Epithelial cell of proximal tubule (primary cell): ENCODE measurements at regions not wholly inside any gene's neighbourhood (a gene's known extent, or its start where the extent isn't known, plus 50 kb on each side); places are given as distances from the start of the nearest gene placed in this dataset.
"Not testable (repeated sequence)": the region's sequence is repeated elsewhere in the genome, so short reads cannot be mapped to it uniquely, and the experiment has no call there.

ENCODE experiments used
- DNase-seq: peaks from one replicate; pipeline ENCODE4 v3.0.0-alpha.2; 2011; ENCODE audit warnings: low read depth
- H3K4me3 ChIP-seq: 2 replicates; pipeline ENCODE4 v1.5.1; 2011; ENCODE audit warnings: low read depth, mild to moderate bottlenecking, low read length
- TF ChIP-seq, protein P1 (sequence below): conservative IDR thresholded peaks from 2 replicates; pipeline ENCODE4 v1.5.1; 2012; ENCODE audit warnings: low read depth, mild to moderate bottlenecking, low read length

DNA sequence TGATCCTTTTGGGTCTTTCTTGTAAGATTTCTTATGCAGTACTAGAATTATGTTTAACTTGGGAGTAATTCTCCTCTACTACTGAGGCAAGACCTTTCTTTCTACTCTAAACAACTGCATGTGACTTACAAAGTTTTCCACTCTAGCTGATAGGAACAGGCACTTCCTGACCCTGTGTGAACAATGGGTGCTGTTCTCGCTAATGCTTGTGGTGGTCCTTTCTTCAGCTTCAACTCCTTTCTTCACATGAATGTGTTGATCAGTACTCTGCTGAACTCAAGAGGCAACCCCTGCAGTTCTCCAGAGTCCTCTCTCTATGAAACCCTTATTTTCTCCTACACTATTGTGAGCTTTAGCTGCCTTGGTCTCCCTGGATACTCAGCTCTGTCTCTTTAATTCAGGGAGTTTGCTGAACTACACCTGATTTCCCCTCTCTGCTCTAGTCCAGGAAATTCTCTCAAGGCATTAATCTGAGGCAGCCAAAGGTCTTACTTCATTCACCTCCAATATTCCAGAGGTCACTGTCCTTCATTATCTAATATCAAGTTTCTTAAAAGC lies 484.6 kb upstream of the PIK3R1 start:
- DNase-seq = no peak
- no peak overlapping the region for H3K4me3 ChIP-seq
- TF ChIP-seq, protein P1, sequence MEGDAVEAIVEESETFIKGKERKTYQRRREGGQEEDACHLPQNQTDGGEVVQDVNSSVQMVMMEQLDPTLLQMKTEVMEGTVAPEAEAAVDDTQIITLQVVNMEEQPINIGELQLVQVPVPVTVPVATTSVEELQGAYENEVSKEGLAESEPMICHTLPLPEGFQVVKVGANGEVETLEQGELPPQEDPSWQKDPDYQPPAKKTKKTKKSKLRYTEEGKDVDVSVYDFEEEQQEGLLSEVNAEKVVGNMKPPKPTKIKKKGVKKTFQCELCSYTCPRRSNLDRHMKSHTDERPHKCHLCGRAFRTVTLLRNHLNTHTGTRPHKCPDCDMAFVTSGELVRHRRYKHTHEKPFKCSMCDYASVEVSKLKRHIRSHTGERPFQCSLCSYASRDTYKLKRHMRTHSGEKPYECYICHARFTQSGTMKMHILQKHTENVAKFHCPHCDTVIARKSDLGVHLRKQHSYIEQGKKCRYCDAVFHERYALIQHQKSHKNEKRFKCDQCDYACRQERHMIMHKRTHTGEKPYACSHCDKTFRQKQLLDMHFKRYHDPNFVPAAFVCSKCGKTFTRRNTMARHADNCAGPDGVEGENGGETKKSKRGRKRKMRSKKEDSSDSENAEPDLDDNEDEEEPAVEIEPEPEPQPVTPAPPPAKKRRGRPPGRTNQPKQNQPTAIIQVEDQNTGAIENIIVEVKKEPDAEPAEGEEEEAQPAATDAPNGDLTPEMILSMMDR = no peak

DNA sequence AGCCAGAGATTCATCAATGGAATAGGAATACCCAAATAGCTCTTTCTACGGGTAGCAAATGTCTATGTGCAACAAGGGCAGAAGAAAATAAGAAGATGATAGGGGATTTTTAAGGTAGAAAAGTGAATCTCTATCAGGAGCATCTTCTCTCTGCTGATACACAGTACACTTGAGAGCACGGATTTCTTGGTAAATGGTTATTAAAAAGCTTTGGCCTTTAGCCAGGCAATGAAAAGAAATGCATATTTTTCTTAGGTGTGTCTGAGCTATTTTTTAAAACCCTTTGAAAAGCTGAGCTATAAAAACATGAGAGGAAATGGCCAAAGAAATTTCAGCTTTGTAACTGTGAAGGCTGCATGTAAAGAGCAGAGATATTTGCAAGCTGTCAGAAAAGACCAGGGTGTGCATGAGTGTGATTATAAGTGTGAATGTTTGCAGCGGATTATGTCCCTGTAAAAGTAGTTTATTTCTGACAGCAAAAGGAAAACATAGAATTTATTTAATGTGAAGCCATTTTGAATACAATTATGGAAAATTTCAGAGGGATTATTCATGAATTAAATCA lies 487.1 kb upstream of the PIK3R1 start:
- H3K4me3 ChIP-seq = no peak overlapping the region
- DNase-seq = no peak
- TF ChIP-seq, protein P1 = no peak

DNA sequence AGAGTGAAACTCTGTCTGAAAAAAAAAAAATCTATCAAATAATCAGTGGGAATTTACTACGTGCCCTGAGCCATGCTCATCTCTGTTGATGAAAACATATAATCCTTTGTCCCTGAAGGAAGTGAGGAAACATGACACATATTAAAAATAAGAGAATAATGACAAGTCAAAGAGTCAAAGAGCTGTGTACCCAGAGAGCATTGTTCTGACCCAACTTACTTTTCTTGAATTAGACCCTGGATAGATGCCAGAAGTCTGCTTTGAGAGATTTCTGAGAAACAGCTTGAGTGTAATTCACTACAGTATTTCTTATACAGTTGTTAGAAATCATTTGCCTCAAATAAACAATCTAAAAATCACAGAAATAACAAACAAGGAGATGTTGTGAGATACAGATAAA lies 490.0 kb upstream of the PIK3R1 start:
- no peak for DNase-seq
- no peak overlapping the region for H3K4me3 ChIP-seq
- TF ChIP-seq, protein P1 = no peak

DNA sequence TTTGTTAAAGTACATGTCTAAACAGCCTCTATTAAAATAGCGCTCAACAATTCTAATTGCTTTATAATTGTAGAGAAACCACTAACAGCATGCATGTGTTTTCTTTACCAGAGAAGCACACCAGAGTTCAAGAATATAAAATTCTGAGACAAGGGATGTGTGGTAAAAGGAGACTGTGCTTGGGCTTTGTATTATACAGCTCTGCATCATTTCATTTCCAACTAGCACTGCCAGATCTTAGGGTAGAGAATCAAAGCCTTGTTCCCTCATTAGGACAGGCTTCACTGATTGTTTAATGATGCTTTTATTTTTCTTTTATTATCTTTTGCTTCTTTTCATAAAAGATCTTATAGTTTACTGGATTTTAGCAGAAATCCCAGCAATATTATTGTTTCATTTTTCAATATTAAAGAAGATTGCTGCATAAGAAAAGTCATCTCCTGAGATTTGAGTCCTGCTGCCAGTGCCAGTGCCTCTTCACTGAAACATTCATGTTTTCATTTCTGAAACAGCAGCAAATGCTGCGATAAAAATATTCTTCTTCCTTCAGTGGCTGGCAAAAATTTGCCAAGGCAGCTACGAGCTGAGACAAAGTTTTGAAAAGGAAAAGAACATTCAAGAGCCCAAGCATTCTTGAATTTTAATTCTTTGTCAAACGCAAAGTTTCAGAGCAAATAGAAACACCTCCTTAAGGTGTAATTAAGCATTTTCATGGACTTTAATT lies 491.0 kb upstream of the PIK3R1 start:
- no peak overlapping the region for H3K4me3 ChIP-seq
- DNase-seq = no peak
- TF ChIP-seq, protein P1 = no peak

DNA sequence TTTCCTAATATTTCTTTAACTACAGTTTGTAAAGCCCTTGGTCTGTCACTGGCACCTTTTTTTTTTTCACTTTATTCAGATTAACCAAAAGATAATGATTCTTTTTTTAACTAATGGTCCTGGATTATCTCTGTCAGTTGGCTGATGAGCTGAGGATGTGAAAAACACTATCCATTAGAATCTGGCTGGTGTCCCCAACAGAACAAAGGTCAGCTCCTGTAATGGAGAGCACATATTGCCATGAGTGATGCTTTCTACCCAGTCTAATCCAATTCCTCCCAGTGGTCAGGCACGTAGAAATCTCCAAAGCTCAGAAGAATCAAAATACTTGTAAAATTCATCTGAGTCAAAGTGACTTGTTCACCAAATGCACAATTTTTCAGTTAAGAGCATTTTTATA lies 491.7 kb upstream of the PIK3R1 start:
- DNase-seq = no peak
- H3K4me3 ChIP-seq = no peak overlapping the region
- TF ChIP-seq, protein P1 = no peak

DNA sequence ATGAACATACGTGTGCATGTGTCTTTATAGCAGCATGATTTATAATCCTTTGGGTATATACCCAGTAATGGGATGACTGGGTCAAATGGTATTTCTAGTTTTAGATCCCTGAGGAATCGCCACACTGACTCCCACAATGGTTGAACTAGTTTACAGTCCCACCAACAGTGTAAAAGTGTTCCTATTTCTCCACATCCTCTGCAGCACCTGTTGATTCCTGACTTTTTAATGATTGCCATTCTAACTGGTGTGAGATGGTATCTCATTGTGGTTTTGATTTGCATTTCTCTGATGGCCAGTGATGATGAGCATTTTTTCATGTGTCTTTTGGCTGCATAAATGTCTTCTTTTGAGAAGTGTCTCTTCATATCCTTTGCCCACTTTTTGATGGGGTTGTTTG lies 493.0 kb upstream of the PIK3R1 start:
- DNase-seq, H3K4me3 ChIP-seq: not testable (repeated sequence)

DNA sequence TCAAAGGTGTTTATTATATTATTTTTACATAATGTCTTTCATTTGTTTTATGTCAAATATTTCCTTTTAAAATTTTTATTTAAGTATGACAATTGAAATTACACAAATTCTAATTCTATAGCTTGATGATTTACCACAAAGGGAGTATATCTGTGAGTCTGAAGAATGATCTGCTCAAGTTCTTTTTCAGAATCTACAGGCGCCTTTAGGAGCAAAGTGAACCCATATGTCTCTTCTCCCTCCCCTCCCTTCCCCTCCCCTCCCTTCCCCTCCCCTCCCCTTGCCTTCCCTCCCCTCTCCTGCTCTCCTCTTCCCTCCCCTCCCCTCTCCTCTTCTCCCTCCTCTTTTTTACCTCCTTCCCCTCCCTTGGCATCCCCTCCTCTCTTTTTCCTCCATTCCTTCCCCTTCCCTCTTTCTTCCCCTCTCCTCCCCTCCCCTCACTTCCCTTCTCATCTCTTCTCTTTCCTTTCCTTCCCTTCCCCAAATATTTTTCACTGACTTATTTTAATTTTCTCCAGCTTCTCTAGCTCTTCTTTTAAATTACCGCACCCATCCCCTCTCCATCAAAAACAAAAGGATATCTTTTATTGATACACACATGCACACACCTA lies 495.3 kb upstream of the PIK3R1 start:
- no peak overlapping the region for H3K4me3 ChIP-seq
- DNase-seq = no peak
- TF ChIP-seq, protein P1 = no peak
